ENCODE measurements at regions not wholly inside any gene's neighbourhood (a gene's known extent, or its start where the extent isn't known, plus 50 kb on each side); places are given as distances from the start of the nearest gene placed in this dataset.

DNA sequence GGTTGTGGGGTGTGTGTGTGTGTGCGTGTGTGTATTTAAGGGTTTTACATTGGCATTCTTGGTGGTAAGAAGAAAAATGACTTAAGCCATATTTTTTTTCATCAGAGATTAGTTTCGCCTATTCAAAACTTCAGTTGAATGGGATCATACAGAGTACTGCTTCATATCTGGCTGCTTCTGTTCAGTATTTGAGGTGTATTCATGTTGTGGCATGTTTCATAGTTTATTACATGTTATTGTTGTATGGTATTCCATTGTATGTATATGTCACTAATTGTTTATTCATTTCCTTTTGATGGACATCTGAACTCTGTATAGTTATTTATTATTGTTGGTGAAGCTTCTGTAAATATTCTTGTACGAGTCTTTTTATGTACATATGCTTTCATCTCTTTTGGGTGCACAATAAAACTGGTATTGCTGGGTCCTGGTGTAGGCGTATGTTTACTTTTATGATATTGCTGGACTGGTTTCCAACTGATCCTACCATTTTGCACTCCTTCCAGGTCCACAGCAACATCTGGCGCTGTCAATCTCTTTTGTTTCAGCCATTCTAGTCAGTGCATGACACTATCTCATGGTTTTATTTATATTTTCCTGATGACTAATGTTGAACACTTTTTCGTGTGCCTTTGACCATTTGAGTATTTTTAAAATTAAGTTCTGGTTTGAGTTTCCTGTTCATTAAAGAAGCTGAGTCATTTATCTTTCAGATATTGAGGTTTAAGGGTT is 77.4 kb upstream of the MAF start:
- no peak overlapping the region for H3K27ac ChIP-seq
- TF ChIP-seq, protein P1, sequence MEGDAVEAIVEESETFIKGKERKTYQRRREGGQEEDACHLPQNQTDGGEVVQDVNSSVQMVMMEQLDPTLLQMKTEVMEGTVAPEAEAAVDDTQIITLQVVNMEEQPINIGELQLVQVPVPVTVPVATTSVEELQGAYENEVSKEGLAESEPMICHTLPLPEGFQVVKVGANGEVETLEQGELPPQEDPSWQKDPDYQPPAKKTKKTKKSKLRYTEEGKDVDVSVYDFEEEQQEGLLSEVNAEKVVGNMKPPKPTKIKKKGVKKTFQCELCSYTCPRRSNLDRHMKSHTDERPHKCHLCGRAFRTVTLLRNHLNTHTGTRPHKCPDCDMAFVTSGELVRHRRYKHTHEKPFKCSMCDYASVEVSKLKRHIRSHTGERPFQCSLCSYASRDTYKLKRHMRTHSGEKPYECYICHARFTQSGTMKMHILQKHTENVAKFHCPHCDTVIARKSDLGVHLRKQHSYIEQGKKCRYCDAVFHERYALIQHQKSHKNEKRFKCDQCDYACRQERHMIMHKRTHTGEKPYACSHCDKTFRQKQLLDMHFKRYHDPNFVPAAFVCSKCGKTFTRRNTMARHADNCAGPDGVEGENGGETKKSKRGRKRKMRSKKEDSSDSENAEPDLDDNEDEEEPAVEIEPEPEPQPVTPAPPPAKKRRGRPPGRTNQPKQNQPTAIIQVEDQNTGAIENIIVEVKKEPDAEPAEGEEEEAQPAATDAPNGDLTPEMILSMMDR (conservative IDR thresholded peaks at IDR 0.05): no peak

DNA sequence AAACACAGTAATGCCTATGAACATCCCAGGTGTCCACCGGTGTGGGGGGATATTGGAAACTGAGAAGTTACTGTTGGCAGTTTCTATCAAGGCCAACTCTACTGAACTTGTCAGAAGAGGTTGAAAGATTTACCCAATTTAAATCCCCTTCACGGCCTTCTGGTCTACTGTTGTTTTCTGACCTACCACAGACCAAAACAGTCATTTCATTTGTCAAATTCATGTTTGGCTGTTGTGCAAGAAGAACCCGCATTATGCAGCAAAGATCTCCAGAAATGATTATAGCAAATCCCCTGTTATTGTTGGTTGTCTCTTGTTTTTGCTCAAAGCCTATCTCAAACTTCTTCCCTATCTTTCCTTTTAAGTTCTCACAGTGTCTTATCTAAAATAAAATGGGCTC is 73.1 kb upstream of the MAF start:
- H3K27ac ChIP-seq: no peak overlapping the region

DNA sequence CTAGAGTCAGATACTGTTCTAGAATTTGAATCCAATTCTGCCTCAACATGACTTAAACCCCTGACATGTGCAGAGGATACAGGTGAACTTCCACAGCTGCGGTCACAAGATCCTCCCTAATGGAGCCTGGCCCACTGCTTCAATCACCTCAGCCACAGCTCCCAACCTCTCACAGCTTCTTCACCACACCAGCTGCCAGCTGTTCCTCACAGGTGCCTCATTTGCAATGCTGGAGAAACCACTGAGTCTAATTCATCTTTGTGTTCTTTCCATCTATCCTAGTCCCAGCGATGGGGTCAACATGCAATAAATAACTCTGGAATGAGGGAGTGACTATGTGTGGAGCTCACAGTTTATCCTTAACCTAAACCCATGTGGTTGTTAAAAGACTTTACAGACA is 72.0 kb upstream of the MAF start:
- TF ChIP-seq, protein P1 (conservative IDR thresholded peaks at IDR 0.05): no peak
- no peak overlapping the region for H3K27ac ChIP-seq

More for the DNA sequence above, 73.1 kb upstream of the MAF start:
- TF ChIP-seq, protein P1 (conservative IDR thresholded peaks at IDR 0.05): no peak

DNA sequence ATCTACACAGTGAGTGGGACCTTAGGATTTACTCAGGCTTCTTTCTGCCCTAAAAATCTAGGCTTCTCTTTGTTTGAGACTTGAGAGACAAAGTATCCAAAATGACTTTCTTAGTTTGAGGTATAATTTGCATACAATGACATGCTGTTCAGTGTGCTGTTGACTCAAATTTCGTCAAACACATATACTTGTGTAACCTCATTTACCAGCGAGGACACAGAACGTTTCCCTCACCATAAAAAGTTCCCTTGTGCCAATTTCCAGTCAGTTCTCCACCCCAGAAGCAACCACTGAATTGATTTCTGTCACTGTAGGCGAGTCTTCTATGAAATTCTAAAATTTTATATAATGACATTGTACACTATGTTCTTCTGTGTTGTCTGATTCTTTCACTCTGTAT is 68.0 kb upstream of the MAF start:
- TF ChIP-seq, protein P1 (conservative IDR thresholded peaks at IDR 0.05): no peak
- H3K27ac ChIP-seq: no peak overlapping the region

DNA sequence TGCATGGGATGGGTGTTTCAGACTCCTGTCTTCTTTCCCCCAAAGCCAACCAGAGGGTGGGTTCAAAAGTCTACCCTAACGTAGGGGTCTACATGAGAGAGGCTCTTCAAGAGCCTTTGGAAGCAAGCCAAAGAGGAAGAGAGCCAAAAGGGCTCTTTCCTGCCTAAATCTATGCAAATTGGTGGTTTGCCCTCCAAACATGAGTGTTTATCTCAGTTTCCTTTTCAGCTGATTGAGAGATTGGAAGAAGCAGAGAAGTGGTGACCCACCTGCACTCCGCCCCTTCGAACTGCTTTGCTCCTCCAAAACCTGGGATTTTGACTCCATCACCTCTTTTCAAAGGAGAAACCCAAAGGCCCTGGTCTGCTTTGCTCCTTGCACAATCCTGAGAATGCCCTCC is 65.4 kb upstream of the MAF start:
- no peak overlapping the region for H3K27ac ChIP-seq
- TF ChIP-seq, protein P1 (conservative IDR thresholded peaks at IDR 0.05): no peak

DNA sequence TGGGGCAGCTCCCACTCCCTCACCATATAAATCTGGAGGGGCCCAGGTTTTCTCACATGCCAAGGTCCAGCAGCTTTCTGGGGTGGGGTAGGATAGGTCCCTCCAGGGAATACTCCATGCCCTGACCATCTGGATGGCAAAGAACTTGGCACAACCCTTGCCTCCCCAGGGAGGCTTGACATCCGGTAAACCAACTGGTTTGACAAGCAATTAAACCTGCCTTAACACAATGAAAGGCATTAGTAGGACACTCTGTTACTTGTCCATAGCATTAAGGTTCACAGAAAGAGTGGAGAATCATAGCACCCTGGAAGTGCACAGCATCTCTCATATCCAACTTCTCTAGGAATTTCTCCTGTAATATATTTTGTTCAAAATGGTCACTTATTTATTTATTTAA is 63.9 kb upstream of the MAF start:
- TF ChIP-seq, protein P1 (conservative IDR thresholded peaks at IDR 0.05): no peak
- H3K27ac ChIP-seq: peak overlapping the region; percentile 51; the same call in 1 of the 2 replicates

DNA sequence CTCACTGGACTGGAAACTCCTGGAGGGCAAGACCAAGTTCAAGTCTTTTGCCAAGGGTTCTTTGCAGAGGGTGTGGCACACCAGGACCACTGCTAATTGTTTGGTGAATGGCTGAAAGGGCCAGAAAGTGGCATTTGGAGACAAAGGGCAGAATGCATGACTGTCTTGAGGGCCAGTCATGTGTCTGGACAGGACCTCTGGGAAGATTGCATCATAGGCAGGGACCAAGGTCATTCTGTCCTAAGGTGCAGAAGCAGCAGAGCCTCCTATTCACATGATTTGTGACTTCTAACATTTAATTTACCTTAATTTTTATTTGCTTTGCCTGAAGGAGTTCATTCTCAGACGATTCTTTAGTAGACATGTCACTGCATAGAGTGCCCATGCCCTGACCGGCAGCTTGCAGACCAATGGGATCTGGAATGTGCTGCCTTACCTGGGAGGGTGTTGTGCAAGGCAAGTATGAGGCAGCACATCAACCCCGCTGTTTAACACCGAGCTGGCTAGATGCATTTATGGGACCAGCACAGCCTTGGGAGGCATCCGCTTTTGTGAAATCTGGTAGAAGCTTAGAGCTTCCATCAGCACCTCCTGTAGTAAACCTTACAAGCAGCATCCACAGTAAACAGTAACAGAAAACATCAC is 62.3 kb upstream of the MAF start:
- TF ChIP-seq, protein P1 (conservative IDR thresholded peaks at IDR 0.05): no peak

More for the DNA sequence above, 62.3 kb upstream of the MAF start:
- no peak overlapping the region for H3K27ac ChIP-seq
